Amygdala (tissue), 56 donors: ENCODE measurements at regions not wholly inside any gene's neighbourhood (a gene's known extent, or its start where the extent isn't known, plus 50 kb on each side); places are given as distances from the start of the nearest gene placed in this dataset.
A peak's percentile ranks its signal among the peaks of the same experiment; 100 is the strongest.

Source experiments
- DNase-seq, 56 donors: peaks; one replicate each; lab custom pipeline; 2025; lab: John Stamatoyannopoulos, UW

DNA sequence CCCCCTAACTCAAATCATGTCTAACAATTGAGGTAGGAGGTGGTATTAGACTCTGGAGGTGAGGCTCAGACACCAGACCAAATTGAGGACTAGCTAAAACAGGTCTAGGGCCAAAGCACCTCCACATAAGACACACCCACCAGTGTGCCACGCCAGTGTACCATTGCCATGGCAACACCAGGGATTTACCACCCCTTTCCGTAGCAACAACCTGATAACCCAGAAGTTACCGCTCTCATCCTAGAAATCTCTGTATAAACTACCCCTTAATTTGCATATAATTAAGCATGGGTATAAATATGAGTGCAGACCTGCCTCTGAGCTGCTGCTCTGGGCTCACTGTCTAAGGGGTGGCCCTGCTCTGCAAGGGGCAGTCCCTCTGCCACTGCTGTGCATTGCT lies 57.4 kb upstream of the PPP2R5C start:
- DNase-seq, result no peak

GRCh38 chr14:101705733-101706508 lies 55.6 kb upstream of the PPP2R5C start:
- DNase-seq, result no peak

GRCh38 chr14:101706509-101707067 lies 54.9 kb upstream of the PPP2R5C start:
- DNase-seq, result no peak

- DNase-seq, result peak in 22 of 56 donors; percentile 6 to 67 (median 34)
These were observed 54.3 kb upstream of the PPP2R5C start for GRCh38 chr14:101707068-101707842.

- no peak for DNase-seq
These were observed 53.5 kb upstream of the PPP2R5C start for GRCh38 chr14:101707863-101708620.

- DNase-seq, result no peak
These were observed 52.5 kb upstream of the PPP2R5C start for GRCh38 chr14:101708853-101709532.

GRCh38 chr14:101709533-101709881 lies 52.0 kb upstream of the PPP2R5C start:
- DNase-seq, result no peak

GRCh38 chr14:101709962-101710931 lies 51.3 kb upstream of the PPP2R5C start:
- DNase-seq, result no peak

- no peak for DNase-seq
These were observed 50.3 kb upstream of the PPP2R5C start for GRCh38 chr14:101711041-101711856.
